ENCODE measurements at regions not wholly inside any gene's neighbourhood (a gene's known extent, or its start where the extent isn't known, plus 50 kb on each side); places are given as distances from the start of the nearest gene placed in this dataset.

GRCh38 chr3:28132941-28133340, 108.5 kb upstream of the CMC1 start:
- TF ChIP-seq CTCF (IDR thresholded peaks at IDR 0.05), result no peak
- TF ChIP-seq POLR2A (IDR thresholded peaks at IDR 0.05), result no peak

Measured in uterus (tissue), 2 donors.